ENCODE measurements at regions not wholly inside any gene's neighbourhood (a gene's known extent, or its start where the extent isn't known, plus 50 kb on each side); places are given as distances from the start of the nearest gene placed in this dataset.

GRCh38 chr12:114757684-114758325 is 73.8 kb upstream of the TBX3 start:
- H3K9me3 ChIP-seq (ENCODE audit: insufficient read depth, low read depth, low read length), result no peaks in the 10 kb centered on the region
- no peaks in the 10 kb centered on the region for H3K4me1 ChIP-seq (ENCODE audit: insufficient read depth, low read length)
- H3K36me3 ChIP-seq (ENCODE audit: insufficient read depth, low read depth, low read length), result no peaks in the 10 kb centered on the region
- no peak overlapping the region for H3K9ac ChIP-seq (ENCODE audit: low read depth, low read length)
- H3K4me3 ChIP-seq (ENCODE audit: low read length), result no peak overlapping the region
- no peaks in the 10 kb centered on the region for H3K27me3 ChIP-seq (ENCODE audit: insufficient read depth, low read length)
- no peak overlapping the region for H3K27ac ChIP-seq (ENCODE audit: low read length)

- no peaks in the 10 kb centered on the region for H3K9me3 ChIP-seq (ENCODE audit: insufficient read depth, low read depth, low read length)
- no peaks in the 10 kb centered on the region for H3K36me3 ChIP-seq (ENCODE audit: insufficient read depth, low read depth, low read length)
- no peak overlapping the region for H3K9ac ChIP-seq (ENCODE audit: low read depth, low read length)
- no peak overlapping the region for H3K4me3 ChIP-seq (ENCODE audit: low read length)
- no peak overlapping the region for H3K27ac ChIP-seq (ENCODE audit: low read length)
- peaks cover 13% of the 10 kb centered on the region for H3K4me1 ChIP-seq (ENCODE audit: insufficient read depth, low read length)
- H3K27me3 ChIP-seq (ENCODE audit: insufficient read depth, low read length), result 0 out of 2 replicates have a peak, but pooled peaks cover 9% of the 10 kb centered on the region
Observed at GRCh38 chr12:114752217-114752616, 68.2 kb upstream of the TBX3 start.

- no peak overlapping the region for H3K9ac ChIP-seq (ENCODE audit: low read depth, low read length)
- H3K4me3 ChIP-seq (ENCODE audit: low read length), result no peak overlapping the region
- no peaks in the 10 kb centered on the region for H3K36me3 ChIP-seq (ENCODE audit: insufficient read depth, low read depth, low read length)
- no peak overlapping the region for H3K27ac ChIP-seq (ENCODE audit: low read length)
- no peaks in the 10 kb centered on the region for H3K9me3 ChIP-seq (ENCODE audit: insufficient read depth, low read depth, low read length)
- H3K4me1 ChIP-seq (ENCODE audit: insufficient read depth, low read length), result peaks cover 13% of the 10 kb centered on the region
- H3K27me3 ChIP-seq (ENCODE audit: insufficient read depth, low read length), result 0 out of 2 replicates have a peak, but pooled peaks cover 9% of the 10 kb centered on the region
Observed at GRCh38 chr12:114751712-114752111, 67.7 kb upstream of the TBX3 start.

- Histone ChIP-seq H3K36me3 (ENCODE audit: insufficient read depth, low read depth, low read length) (no peaks in the 10 kb centered on the region), H3K9ac (ENCODE audit: low read depth, low read length) (no peak overlapping the region), H3K4me1 (ENCODE audit: insufficient read depth, low read length) (peaks cover 13% of the 10 kb centered on the region), H3K4me3 (ENCODE audit: low read length) (no peak overlapping the region), H3K27me3 (ENCODE audit: insufficient read depth, low read length) (0 out of 2 replicates have a peak, but pooled peaks cover 9% of the 10 kb centered on the region), H3K9me3 (ENCODE audit: insufficient read depth, low read depth, low read length) (no peaks in the 10 kb centered on the region), H3K27ac (ENCODE audit: low read length) (no peak overlapping the region)
Observed at GRCh38 chr12:114750917-114751316, 66.9 kb upstream of the TBX3 start.

- Histone ChIP-seq H3K36me3 (ENCODE audit: insufficient read depth, low read depth, low read length) (no peaks in the 10 kb centered on the region), H3K27me3 (ENCODE audit: insufficient read depth, low read length) (0 out of 2 replicates have a peak, but pooled peaks cover 9% of the 10 kb centered on the region), H3K4me3 (ENCODE audit: low read length) (no peak overlapping the region), H3K9ac (ENCODE audit: low read depth, low read length) (no peak overlapping the region), H3K27ac (ENCODE audit: low read length) (no peak overlapping the region), H3K4me1 (ENCODE audit: insufficient read depth, low read length) (peaks cover 13% of the 10 kb centered on the region), H3K9me3 (ENCODE audit: insufficient read depth, low read depth, low read length) (no peaks in the 10 kb centered on the region)
Observed at GRCh38 chr12:114749065-114749464, 65.1 kb upstream of the TBX3 start.

- peaks cover 11% of the 10 kb centered on the region for H3K4me1 ChIP-seq (ENCODE audit: insufficient read depth, low read length)
- H3K9ac ChIP-seq (ENCODE audit: low read depth, low read length), result no peak overlapping the region; the same call in 1 of the 2 replicates
- H3K4me3 ChIP-seq (ENCODE audit: low read length), result no peak overlapping the region
- H3K27me3 ChIP-seq (ENCODE audit: insufficient read depth, low read length), result 0 out of 2 replicates have a peak, but pooled peaks cover 9% of the 10 kb centered on the region
- no peak overlapping the region for H3K27ac ChIP-seq (ENCODE audit: low read length)
- no peaks in the 10 kb centered on the region for H3K36me3 ChIP-seq (ENCODE audit: insufficient read depth, low read depth, low read length)
- H3K9me3 ChIP-seq (ENCODE audit: insufficient read depth, low read depth, low read length), result no peaks in the 10 kb centered on the region; the same call in 1 of the 2 replicates
Observed at GRCh38 chr12:114747012-114747858, 63.3 kb upstream of the TBX3 start.

GRCh38 chr12:114746297-114747011 is 62.5 kb upstream of the TBX3 start:
- no peak overlapping the region for H3K4me3 ChIP-seq (ENCODE audit: low read length)
- no peak overlapping the region for H3K27ac ChIP-seq (ENCODE audit: low read length)
- H3K9me3 ChIP-seq (ENCODE audit: insufficient read depth, low read depth, low read length), result no peaks in the 10 kb centered on the region; the same call in 1 of the 2 replicates
- no peaks in the 10 kb centered on the region for H3K36me3 ChIP-seq (ENCODE audit: insufficient read depth, low read depth, low read length)
- peaks cover 5% of the 10 kb centered on the region; the same call in 1 of the 2 replicates for H3K4me1 ChIP-seq (ENCODE audit: insufficient read depth, low read length)
- H3K27me3 ChIP-seq (ENCODE audit: insufficient read depth, low read length), result 0 out of 2 replicates have a peak, but pooled peaks cover 9% of the 10 kb centered on the region
- no peak overlapping the region for H3K9ac ChIP-seq (ENCODE audit: low read depth, low read length)

GRCh38 chr12:114744691-114745090 is 60.7 kb upstream of the TBX3 start:
- Histone ChIP-seq H3K9me3 (ENCODE audit: insufficient read depth, low read depth, low read length) (no peaks in the 10 kb centered on the region; the same call in 1 of the 2 replicates), H3K27ac (ENCODE audit: low read length) (no peak overlapping the region), H3K9ac (ENCODE audit: low read depth, low read length) (no peak overlapping the region), H3K4me3 (ENCODE audit: low read length) (no peak overlapping the region), H3K36me3 (ENCODE audit: insufficient read depth, low read depth, low read length) (no peaks in the 10 kb centered on the region), H3K4me1 (ENCODE audit: insufficient read depth, low read length) (peaks cover 5% of the 10 kb centered on the region; the same call in 1 of the 2 replicates), H3K27me3 (ENCODE audit: insufficient read depth, low read length) (no peaks in the 10 kb centered on the region)

- Histone ChIP-seq H3K27me3 (ENCODE audit: insufficient read depth, low read length) (no peaks in the 10 kb centered on the region), H3K4me1 (ENCODE audit: insufficient read depth, low read length) (peaks cover 5% of the 10 kb centered on the region; the same call in 1 of the 2 replicates), H3K9ac (ENCODE audit: low read depth, low read length) (no peak overlapping the region), H3K36me3 (ENCODE audit: insufficient read depth, low read depth, low read length) (no peaks in the 10 kb centered on the region), H3K4me3 (ENCODE audit: low read length) (no peak overlapping the region), H3K9me3 (ENCODE audit: insufficient read depth, low read depth, low read length) (no peaks in the 10 kb centered on the region; the same call in 1 of the 2 replicates), H3K27ac (ENCODE audit: low read length) (no peak overlapping the region)
Observed at GRCh38 chr12:114744285-114744684, 60.3 kb upstream of the TBX3 start.

GRCh38 chr12:114743799-114744198 is 59.8 kb upstream of the TBX3 start:
- H3K27ac ChIP-seq (ENCODE audit: low read length), result no peak overlapping the region
- peaks cover 5% of the 10 kb centered on the region; the same call in 1 of the 2 replicates for H3K4me1 ChIP-seq (ENCODE audit: insufficient read depth, low read length)
- H3K9ac ChIP-seq (ENCODE audit: low read depth, low read length), result no peak overlapping the region
- no peak overlapping the region for H3K4me3 ChIP-seq (ENCODE audit: low read length)
- H3K36me3 ChIP-seq (ENCODE audit: insufficient read depth, low read depth, low read length), result no peaks in the 10 kb centered on the region
- H3K27me3 ChIP-seq (ENCODE audit: insufficient read depth, low read length), result no peaks in the 10 kb centered on the region
- no peaks in the 10 kb centered on the region; the same call in 1 of the 2 replicates for H3K9me3 ChIP-seq (ENCODE audit: insufficient read depth, low read depth, low read length)

- peaks cover 5% of the 10 kb centered on the region; the same call in 1 of the 2 replicates for H3K4me1 ChIP-seq (ENCODE audit: insufficient read depth, low read length)
- H3K9ac ChIP-seq (ENCODE audit: low read depth, low read length), result no peak overlapping the region
- H3K27me3 ChIP-seq (ENCODE audit: insufficient read depth, low read length), result no peaks in the 10 kb centered on the region
- no peak overlapping the region for H3K27ac ChIP-seq (ENCODE audit: low read length)
- H3K9me3 ChIP-seq (ENCODE audit: insufficient read depth, low read depth, low read length), result no peaks in the 10 kb centered on the region; the same call in 1 of the 2 replicates
- H3K4me3 ChIP-seq (ENCODE audit: low read length), result no peak overlapping the region
- no peaks in the 10 kb centered on the region for H3K36me3 ChIP-seq (ENCODE audit: insufficient read depth, low read depth, low read length)
Observed at GRCh38 chr12:114743289-114743688, 59.3 kb upstream of the TBX3 start.

Data from iPS-20b (cell line).